Stimulated activated CD8-positive, alpha-beta memory T cell treated with anti-CD3 and anti-CD28 coated beads, Interleukin-7, amount 100 ng/mL, for 1 hour (primary cell): ENCODE measurements at regions not wholly inside any gene's neighbourhood (a gene's known extent, or its start where the extent isn't known, plus 50 kb on each side); places are given as distances from the start of the nearest gene placed in this dataset.

Source experiments
- DNase-seq, 2 donors: peaks; one replicate each; pipeline ENCODE4 v3.0.0-alpha.2; 2020; ENCODE audit warnings: low read depth in 2 of 2

GRCh38 chr2:236654496-236654895 lies 84.9 kb downstream of the ACKR3 start:
- DNase-seq = no peak

- no peak for DNase-seq
Measured at GRCh38 chr2:236656166-236656565, 86.5 kb downstream of the ACKR3 start.

- no peak for DNase-seq
Measured at GRCh38 chr2:236656721-236657120, 87.1 kb downstream of the ACKR3 start.

- DNase-seq = no peak
Measured at GRCh38 chr2:236657215-236657614, 87.6 kb downstream of the ACKR3 start.

- no peak for DNase-seq
Measured at GRCh38 chr2:236657801-236658200, 88.2 kb downstream of the ACKR3 start.

GRCh38 chr2:236658974-236659757 lies 89.5 kb downstream of the ACKR3 start:
- no peak for DNase-seq

GRCh38 chr2:236659758-236660150 lies 90.1 kb downstream of the ACKR3 start:
- DNase-seq = no peak

- no peak for DNase-seq
Measured at GRCh38 chr2:236661061-236661761, 91.6 kb downstream of the ACKR3 start.

GRCh38 chr2:236661762-236662110 lies 92.1 kb downstream of the ACKR3 start:
- DNase-seq = no peak

GRCh38 chr2:236662231-236663185 lies 92.9 kb downstream of the ACKR3 start:
- DNase-seq = no peak

- no peak for DNase-seq
Measured at GRCh38 chr2:236663287-236664101, 93.9 kb downstream of the ACKR3 start.

GRCh38 chr2:236664136-236664535 lies 94.5 kb downstream of the ACKR3 start:
- DNase-seq = no peak

- no peak for DNase-seq
Measured at GRCh38 chr2:236665101-236665500, 95.5 kb downstream of the ACKR3 start.

- no peak for DNase-seq
Measured at GRCh38 chr2:236665572-236666118, 96.0 kb downstream of the ACKR3 start.

GRCh38 chr2:236666646-236667204 lies 97.1 kb downstream of the ACKR3 start:
- DNase-seq = no peak

- no peak for DNase-seq
Measured at GRCh38 chr2:236667526-236667925, 97.9 kb downstream of the ACKR3 start.

- no peak for DNase-seq
Measured at GRCh38 chr2:236668531-236668969, 98.9 kb downstream of the ACKR3 start.

- DNase-seq = no peak
Measured at GRCh38 chr2:236670235-236670620, 100.6 kb downstream of the ACKR3 start.

GRCh38 chr2:236671896-236672562 lies 102.4 kb downstream of the ACKR3 start:
- no peak for DNase-seq

- no peak for DNase-seq
Measured at GRCh38 chr2:236672606-236673005, 103.0 kb downstream of the ACKR3 start.
